ENCODE measurements at regions not wholly inside any gene's neighbourhood (a gene's known extent, or its start where the extent isn't known, plus 50 kb on each side); places are given as distances from the start of the nearest gene placed in this dataset.
"Not testable (repeated sequence)": the region's sequence is repeated elsewhere in the genome, so short reads cannot be mapped to it uniquely, and the experiment has no call there.

DNA sequence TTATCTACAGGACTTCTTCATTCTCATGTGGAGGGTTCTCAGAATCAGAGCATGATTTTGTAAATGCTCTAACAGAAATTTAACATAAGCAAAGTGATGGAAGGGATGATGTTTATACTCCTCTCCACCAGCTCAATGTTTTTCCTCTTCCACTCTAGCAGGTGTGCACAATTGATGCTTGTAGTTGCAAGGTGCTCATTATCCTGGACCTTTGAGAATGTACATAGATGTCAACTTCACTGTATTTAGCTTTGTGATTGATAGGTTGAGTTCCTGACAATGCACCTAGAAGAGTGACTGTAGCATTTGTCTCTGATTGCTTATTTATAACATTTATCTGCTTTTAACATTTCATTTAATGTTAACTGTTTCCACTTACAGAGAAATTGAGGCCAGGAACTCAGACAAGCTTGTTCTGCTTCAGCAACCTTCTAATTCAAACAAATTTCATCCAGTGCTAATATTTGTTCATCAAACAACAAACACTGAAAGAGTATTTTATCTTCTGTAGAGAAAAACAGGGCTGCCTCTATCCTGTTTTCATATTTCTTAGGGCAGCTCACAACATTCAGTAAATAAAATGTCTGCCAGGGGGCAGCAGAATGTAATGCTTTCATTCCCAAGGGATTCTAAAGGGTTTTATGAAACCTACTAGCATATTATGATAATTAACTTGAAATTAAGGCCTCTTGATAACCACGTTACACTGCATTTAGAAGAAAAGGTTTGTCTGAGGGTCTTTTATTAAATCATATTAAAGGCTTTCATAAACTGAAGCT lies 127.9 kb upstream of the NOL4 start:
- peak; percentile 27 for DNase-seq (ENCODE audit: low spot score)

DNA sequence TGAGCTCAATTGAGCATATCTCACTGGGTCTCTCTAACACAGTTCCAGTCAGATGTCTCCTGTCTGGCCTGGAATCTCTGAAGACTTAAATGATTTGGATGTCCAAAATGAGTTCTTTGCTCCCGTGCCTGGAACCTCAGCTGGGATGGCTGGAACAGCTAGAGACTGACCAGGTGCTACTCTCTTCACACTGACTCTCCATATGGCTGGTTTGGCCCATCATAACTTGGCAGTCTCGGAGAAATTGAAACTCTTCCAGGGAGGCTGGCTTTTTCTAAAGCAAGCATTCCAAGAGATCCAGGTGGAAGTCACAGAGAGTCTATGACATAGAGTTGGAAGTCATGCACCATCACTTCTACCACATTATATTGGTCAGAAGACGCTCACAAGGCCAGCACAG lies 129.6 kb upstream of the NOL4 start:
- DNase-seq (ENCODE audit: low spot score) = no peak

DNA sequence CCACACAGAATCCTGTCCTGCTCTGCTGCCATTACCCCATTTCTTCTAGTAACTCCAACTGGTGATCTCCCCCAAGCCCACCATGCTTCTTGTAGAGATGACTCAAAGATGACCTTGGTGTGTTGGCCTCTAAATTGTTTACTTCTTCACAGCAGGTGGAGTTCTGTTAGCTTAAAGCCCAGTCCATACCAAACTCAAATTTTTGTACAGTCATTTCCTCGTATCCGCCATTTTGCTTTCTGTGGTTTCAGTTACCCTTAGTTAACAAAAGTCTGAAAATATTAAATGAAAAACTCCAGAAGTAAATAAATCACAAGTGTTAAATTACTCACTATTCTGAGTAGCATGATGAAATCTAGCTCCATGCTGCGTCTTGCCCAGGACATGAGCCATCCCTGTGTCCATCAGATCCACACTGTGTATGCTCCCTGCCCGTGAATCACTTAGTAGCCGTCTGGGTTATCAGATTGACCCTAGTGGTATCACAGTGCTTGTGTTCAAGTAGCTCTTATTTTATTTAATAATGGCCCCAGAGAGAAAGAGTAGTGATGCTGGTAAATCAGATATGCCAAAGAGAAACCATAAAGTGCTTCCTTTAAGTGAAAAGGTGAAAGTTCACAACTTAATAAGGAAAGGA lies 133.3 kb upstream of the NOL4 start:
- peak; percentile 51 for DNase-seq (ENCODE audit: low spot score)

DNA sequence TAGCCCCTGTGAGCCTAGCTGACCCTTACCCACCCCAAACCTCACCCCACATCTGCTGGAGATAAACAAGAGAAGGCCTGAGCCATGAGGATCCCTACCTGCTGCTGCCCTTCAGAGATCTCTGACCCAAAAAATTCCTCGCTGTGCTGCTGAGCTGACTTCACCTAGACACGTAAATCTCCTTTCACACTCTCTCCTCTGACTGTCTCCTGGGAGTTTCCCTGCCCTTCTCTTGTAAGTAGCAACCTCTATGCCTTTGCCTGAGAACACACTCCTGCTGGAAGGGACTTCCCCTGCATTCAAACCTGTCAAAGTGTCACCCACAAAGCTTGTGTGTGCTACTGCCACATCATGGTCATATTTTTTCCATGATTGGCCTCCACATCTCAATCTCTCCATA lies 134.2 kb upstream of the NOL4 start:
- DNase-seq (ENCODE audit: low spot score) = no peak

DNA sequence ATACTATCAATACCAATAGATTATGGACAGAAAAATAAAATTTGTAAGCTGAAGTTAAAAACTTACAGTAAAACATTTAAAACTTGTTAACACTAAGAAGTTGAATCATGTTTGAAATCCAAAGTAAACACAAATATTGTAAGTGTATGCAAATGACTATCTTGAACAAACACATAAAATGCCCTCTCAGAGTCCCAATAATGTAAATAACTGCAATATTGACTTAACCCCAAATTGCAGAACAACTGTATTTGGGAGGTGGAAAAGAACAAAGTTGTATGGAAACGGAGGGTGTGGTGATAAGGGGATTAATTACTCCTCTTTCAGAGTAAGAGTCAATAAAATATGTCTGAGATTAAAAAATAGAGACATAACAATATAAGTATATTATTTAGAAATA lies 140.0 kb upstream of the NOL4 start:
- DNase-seq (ENCODE audit: low spot score) = no peak

DNA sequence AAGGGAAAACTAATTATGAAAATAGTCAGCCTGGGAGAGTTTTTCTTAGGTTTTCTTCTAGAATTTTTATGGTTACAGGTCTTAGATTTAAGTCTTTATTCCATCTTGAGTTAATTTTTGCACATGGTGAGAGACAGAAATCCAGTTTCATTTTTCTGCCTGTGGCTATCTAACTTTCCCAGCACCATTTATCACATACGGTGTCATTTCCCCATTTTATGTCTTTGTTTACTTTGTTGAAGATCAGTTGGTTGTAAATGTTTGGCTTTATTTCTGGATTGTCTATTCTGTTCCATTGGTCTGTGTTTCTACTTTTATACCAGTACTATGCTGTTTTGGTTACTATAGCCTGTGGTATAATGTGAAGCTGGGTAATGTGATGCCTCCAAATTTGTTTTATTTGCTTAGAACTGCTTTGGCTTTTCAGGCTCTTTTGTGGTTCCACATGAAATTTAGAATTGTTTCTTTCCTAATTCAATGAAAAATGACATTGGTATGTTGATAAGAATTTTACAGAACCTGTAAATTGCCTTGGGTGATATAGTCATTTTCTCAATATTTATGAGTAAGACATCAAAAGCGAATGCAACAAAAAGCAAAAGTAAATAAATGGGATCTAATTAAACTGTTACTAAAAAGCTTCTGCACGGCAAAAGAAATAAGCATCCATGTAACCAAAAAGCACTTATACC lies 146.1 kb upstream of the NOL4 start:
- DNase-seq (ENCODE audit: low spot score) = no peak

DNA sequence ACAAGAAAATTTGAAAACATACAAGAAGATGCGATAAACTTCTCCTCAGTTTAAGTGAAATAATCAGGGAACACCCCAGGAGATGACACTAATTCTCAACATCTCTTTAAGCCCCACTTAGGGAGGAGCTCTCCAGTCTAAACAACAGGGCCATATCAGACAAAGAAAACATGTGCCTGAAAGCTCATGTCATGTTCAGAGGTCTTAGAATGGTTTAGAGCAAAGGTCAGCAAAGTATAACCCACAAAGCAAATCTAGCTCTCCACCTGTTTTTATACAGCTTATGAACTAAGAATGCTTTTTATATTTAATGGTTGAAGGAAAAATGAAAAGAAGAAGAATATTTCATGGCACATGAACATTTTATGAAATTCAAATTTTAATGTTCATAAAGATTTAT lies 155.6 kb upstream of the NOL4 start:
- DNase-seq (ENCODE audit: low spot score) = no peak

DNA sequence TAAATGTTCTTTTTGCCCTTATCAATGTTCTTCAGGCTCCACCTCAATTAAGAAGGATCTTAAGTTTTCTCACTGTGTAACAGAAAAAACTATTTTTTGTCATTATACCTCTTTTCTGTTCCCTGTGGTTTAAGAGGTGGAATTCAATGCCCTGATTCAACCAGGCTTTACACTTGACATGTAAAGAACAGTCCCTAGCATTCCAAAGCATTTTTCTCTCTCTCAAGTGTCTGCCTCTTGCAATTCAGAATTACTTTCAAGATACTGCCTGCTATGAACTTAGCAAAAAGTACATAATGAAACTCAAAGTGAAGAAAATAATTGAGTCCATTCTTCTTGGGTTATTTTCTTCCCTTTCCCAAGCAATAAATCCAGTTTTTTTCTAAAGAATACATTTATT lies 160.6 kb upstream of the NOL4 start:
- no peak for DNase-seq (ENCODE audit: low spot score)

DNA sequence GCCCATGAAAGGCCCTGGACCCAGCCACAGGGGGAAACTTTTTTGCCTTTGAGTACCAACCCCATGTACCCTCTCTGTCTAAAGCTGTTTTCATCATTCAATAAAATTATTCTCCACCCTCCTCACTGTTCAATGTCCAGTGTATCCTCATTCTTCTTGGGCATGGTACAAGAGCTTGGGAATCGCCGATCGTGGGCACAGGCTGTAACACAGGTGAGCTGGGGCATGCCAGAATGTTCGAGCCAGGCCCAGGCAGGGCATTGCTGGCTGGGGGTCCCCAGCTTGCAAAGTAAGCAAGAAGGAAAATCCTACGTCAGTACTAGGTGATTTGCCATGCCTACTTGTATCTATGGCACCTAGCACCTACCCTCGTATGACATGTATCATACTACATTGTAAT lies 162.1 kb upstream of the NOL4 start:
- no peak for DNase-seq (ENCODE audit: low spot score)

DNA sequence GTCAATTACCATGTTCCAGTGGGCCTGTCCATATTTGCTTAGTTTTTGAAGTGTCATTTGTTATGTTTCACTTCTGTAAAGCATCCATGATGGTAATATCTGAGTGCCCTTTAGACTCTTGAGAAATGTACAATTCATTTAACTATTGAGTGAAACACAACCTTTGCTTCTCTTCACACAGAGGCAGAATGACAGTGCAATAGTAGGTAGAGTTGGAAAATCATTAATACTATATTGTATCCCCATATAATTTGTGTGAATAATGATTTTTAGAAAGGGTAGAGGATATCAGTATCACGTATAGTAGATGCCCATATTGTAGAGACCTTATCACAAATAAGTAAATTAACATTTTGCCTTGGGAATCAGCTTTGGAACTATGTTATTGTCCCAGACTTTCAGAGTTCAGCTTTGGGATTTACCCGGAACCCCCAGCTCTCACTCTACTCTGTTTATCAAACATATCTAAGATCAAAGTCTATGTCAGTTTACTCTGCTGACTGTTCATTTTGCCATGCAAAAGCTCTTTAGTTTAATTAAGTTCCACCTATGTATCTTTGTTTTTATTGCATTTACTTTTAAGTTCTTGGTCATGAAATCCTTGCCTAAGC lies 172.7 kb upstream of the NOL4 start:
- DNase-seq (ENCODE audit: low spot score) = no peak

DNA sequence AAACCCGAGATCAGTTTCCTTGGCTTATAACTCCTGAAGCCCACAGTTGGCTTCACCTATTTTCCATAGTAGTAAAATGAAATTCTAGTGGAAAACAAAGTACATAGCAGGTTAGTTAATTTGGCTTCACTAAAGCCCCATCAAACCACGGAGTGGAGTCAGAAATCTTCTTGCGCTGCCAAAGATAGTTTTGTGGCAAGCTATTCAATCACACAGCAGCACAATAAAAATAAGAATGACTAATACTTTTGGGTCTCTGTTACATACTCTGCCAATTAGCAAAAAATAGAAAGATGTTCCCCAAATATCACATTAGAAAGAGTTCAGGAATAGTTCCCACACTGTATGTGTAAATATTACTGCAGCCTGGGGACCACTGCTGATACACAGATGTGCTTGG lies 175.2 kb upstream of the NOL4 start:
- DNase-seq (ENCODE audit: low spot score) = no peak

DNA sequence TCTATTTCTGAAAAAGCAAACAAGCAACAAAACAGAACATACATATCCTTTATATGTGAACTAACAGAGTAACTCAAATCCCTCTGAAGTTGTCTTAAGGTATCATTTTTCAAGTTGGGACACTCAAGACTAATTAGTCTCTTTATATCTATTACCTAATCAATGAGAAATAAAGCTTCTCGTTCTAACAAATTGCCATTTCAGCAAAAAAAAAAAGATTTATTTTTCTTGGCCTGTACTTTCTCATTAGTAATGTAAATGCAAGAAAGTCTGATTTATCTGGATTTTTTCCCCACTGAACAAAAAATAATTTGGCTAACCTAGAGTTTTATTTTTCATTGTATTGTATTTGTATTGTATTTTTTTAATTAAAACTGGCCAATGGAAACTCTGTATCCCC lies 176.1 kb upstream of the NOL4 start:
- DNase-seq (ENCODE audit: low spot score) = no peak

DNA sequence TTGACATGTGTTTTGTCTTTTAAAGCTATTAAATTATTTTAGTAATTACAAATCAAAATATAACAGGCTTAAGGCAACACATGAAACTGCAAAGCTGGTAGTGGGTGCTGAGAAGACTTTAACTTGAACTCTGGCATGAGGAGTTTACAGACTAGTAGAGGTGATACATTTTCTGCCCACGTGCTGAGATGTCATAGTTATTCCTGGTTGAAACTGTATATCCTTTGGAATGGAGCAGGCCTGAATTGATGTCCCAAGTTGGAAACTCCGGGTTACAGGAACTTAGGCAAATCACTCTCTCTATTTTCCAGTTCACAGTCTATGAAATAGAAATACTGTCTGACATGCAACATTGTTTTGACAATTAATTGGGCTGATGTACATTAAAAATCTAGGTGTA lies 177.1 kb upstream of the NOL4 start:
- no peak for DNase-seq (ENCODE audit: low spot score)

DNA sequence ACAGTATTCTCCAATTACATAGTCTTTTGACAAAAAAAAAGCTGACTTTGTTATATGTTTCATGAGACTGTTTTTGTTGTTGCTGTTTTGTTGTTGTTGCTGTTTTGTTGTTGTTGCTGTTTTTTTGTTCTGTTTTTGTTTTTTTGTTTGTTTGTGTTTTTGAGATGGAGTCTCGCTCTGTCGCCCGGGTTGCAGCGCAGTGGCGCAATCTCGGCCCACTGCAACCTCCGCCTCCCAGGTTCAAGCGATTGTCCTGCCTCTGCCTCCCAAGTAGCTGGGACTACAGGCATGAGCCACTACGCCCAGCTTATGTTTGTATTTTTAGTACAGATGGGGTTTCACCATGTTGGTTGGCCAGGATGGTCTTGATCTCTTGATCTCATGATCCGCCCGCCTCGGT lies 182.8 kb upstream of the NOL4 start:
- not testable (repeated sequence) for DNase-seq (ENCODE audit: low spot score)

DNA sequence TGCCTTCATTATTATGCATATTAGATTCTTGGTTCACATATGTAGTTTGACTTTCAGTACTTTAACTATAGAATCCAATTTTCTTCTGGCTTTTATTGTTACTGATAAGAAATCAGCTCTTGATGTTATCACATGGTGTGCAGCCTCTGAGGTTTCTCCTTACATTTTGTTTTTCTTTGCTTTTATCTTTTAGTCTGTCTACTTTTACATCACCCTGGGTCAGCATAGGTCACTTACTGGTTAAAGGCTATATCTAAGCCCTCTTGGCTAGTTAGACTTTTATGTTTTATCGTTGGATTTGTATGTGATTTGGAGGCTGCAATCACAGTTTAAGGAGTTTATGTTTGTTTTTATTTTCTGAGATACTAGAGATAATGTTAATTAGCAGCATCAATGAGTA lies 187.2 kb upstream of the NOL4 start:
- no peak for DNase-seq (ENCODE audit: low spot score)

DNA sequence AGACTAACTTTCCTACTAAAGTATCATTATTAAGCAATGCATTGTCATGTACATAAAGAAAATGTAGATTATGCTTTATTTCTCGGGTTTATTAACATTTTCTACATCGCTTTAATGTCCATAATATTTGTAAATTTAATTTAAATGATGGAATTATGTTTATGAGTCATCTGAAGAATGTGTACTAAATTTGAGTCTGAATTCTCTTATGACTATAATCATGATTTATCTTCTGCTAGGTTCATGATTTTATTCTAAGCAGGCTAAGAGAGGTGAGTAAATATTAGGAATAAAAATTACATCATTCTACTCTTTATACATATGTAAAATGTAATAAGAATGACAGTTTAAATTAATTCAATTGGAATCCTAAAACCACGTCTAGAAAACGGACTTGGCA lies 206.3 kb upstream of the NOL4 start:
- DNase-seq (ENCODE audit: low spot score) = no peak

DNA sequence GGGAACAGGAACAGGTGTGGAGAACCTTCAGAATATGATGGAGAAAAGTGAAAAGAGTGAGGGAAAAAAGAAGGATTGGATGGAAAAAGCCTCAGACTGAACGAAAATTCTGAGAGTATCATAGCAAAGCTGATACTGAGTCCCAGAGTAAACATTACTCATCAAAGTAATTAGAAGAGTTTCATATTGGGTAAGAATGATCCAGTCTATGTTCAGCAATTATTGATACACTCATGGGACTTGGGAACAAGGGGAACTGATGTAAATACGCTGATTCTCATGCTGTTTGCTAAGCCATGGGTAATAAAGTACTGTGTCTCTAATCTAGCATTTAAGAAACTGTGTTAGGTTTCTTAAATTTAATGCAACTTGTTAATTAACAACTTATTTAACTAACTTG lies 219.9 kb upstream of the NOL4 start:
- DNase-seq (ENCODE audit: low spot score) = no peak

DNA sequence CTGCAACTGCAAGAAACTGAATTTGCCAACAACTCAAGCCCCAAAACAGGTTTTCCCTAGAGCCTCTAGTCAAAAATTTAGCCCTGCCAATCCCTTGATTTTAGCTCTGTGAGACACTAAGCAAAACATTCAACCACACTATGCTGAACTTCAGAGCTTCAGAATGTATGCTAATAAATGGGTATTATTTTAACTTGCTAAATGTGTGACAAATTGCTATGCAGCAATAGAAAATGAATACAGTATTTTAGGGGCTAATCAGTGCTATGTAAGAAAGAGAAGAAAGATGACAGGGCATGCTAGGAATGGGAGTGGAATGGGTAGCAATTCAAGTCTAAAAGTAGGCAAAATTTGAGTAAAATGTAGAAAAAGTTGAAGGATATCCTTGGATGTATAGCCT lies 223.9 kb upstream of the NOL4 start:
- no peak for DNase-seq (ENCODE audit: low spot score)

DNA sequence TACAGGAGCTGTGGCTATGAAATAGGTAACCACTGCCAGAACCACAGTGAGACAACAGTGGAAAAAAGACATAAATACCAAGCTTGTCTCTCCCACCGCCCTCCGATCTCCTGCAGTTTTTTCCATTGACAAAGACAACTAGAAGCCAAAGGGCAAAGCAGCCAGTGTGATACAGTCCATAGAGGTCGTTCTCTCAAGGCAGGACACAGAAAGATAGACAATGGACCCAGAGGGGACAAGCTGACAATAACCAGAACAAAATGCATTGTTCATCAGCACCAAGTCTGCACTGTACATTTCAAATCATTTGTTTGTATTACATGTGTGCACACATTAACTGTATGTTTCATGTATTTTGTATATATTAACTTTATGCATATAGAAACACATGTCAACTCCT lies 233.0 kb upstream of the NOL4 start:
- DNase-seq (ENCODE audit: low spot score) = no peak

DNA sequence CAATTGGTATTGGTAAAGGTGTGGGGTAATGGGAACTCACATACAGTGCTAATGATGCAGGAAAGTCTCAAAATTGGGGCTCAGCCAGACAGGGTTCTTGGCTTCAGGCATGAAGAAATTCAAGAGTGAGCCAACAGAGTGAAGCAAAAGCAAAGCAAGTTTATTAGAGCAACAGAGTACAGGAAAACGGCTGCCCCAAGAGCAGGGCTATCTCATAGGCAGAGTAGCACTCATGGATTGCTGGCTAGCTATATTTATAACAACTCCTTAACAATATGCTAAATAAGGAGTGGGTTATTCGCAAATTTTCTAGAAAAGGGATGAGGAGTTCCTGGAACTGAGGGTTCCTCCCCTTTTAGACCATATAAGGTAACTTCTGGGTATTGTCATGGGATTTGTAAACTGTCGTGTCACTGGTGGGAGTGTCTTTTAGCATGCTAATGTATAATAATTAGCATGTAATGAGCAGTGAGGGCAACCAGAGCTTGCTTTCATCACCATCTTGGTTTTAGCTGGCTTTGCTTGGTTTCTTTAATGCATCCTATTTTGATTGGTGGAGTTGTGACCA lies 233.8 kb upstream of the NOL4 start:
- DNase-seq (ENCODE audit: low spot score) = no peak

DNA sequence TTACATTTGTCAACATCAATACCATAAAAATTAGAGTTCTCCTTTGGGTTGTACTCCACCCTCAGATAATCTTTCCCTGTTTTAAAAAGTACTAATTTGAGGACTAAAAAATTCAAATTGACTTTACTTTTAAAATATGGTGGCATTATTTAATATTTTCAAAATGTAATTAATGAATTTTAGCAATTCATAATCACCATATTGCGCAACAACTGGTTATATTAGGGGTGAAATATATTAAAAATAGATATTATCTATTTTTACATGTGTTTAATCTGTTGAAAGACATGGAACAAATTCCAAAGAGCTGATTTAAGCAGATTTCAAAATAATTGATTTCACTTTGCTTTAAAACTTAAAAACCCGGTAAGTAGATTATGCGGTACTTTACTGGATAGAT lies 236.6 kb upstream of the NOL4 start:
- no peak for DNase-seq (ENCODE audit: low spot score)

DNA sequence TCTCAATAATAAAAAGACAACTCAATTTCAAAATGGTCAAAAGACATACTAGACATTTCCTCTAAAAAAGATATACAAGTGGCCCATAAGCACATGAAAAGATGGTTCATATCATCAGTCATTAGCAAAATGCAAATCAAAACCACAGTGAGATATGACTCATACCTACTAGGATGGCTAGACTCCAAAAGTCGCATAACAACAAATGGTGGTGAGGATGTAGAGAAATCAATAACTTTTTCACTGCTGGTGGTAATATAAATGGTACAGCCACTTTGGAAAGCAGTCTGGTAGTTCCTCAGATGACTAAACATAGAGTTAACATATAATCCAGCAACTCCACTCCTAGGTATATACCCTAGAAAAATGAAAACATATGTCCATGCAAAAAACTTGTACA lies 242.3 kb upstream of the NOL4 start:
- DNase-seq (ENCODE audit: low spot score) = no peak
